IMR-90 (cell line): ENCODE measurements at regions not wholly inside any gene's neighbourhood (a gene's known extent, or its start where the extent isn't known, plus 50 kb on each side); places are given as distances from the start of the nearest gene placed in this dataset.

Source experiments
- ATAC-seq: fragments of 200-7000 bp; cut with Tn5 transposase; 2 replicates; pipeline ENCODE4 v1.9.1; 2020; ENCODE audit warnings: low read depth, mild to moderate bottlenecking, moderate library complexity
- BruUV-seq: library from RNA; stranded (reverse); fragments of 400-500 nt; replicated peaks from 2 replicates; lab custom pipeline; 2021; lab: Mats Ljungman, UMichigan
- CTCF ChIA-PET: fragments of 300-600 bp; formaldehyde crosslinking; extraction: SDS; loops from one replicate; lab custom pipeline; 2021; ENCODE audit warnings: antibody characterized with exemption; lab: Yijun Ruan, JAX
- POLR2A ChIA-PET: fragments of 300-600 bp; sonication (Branson Sonifier 250); formaldehyde crosslinking; loops from one replicate; lab custom pipeline; 2022; ENCODE audit warnings: antibody characterized with exemption; ENCODE audit not compliant: unreplicated experiment; lab: Charles Lee
- DNase-seq: peaks from one replicate; pipeline ENCODE4 v3.0.0; 2013
- H2AFZ ChIP-seq: replicated peaks from 2 replicates; pipeline ENCODE3; 2013; ENCODE audit warnings: low read length, mild to moderate bottlenecking; ENCODE audit not compliant: poor library complexity
- H2AK5ac ChIP-seq: 2 replicates; pipeline ENCODE4 v1.6.1; 2013; ENCODE audit warnings: low read depth, low read length, inconsistent platforms
- H2AK9ac ChIP-seq: replicated peaks from 2 replicates; pipeline ENCODE3; 2013; ENCODE audit warnings: mild to moderate bottlenecking, low read depth, low read length, moderate library complexity; ENCODE audit not compliant: poor library complexity
- H2BK120ac ChIP-seq: 2 replicates; pipeline ENCODE4 v1.6.1; 2013; ENCODE audit warnings: low read depth, low read length, inconsistent platforms
- H2BK15ac ChIP-seq: 3 replicates; pipeline ENCODE4 v1.6.1; 2013; ENCODE audit warnings: low read depth, low read length, inconsistent platforms
- H2BK20ac ChIP-seq: 2 replicates; pipeline ENCODE4 v1.6.1; 2013; ENCODE audit warnings: low read depth, mild to moderate bottlenecking, inconsistent platforms, low read length, moderate library complexity
- H2BK5ac ChIP-seq: 2 replicates; pipeline ENCODE4 v1.6.1; 2013; ENCODE audit warnings: mild to moderate bottlenecking, low read depth, low read length, inconsistent platforms; ENCODE audit not compliant: poor library complexity, severe bottlenecking
- H3K14ac ChIP-seq: replicated peaks from 2 replicates; pipeline ENCODE4 v1.6.1; 2013; ENCODE audit warnings: low read depth, low read length, inconsistent platforms
- H3K18ac ChIP-seq: 2 replicates; pipeline ENCODE4 v1.6.1; 2013; ENCODE audit warnings: low read depth, low read length, control low read depth
- H3K23ac ChIP-seq: 2 replicates; pipeline ENCODE4 v1.6.1; 2013; ENCODE audit warnings: low read depth, low read length, inconsistent platforms
- H3K27ac ChIP-seq: 2 replicates; pipeline ENCODE4 v1.5.1; 2013; ENCODE audit warnings: mild to moderate bottlenecking, control low read depth, low read length; ENCODE audit not compliant: insufficient read depth
- H3K27me3 ChIP-seq: 2 replicates; pipeline ENCODE4 v1.6.1; 2013; ENCODE audit warnings: low read length; ENCODE audit not compliant: control insufficient read depth, insufficient read depth
- H3K36me3 ChIP-seq: 2 replicates; pipeline ENCODE4 v1.6.1; 2013; ENCODE audit warnings: low read length, mixed read lengths; ENCODE audit not compliant: control insufficient read depth, insufficient read depth
- H3K4ac ChIP-seq: 2 replicates; pipeline ENCODE4 v1.6.1; 2013; ENCODE audit warnings: low read depth, low read length, inconsistent platforms
- H3K4me1 ChIP-seq: 2 replicates; pipeline ENCODE4 v1.6.1; 2013; ENCODE audit warnings: low read length, mixed read lengths; ENCODE audit not compliant: control insufficient read depth, insufficient read depth
- H3K4me2 ChIP-seq: 2 replicates; pipeline ENCODE4 v1.6.1; 2013; ENCODE audit warnings: low read depth, mild to moderate bottlenecking, control low read depth, low read length, moderate library complexity
- H3K4me3 ChIP-seq: 2 replicates; pipeline ENCODE4 v1.5.1; 2013; ENCODE audit warnings: low read depth, mild to moderate bottlenecking, control low read depth, low read length, moderate library complexity; ENCODE audit not compliant: insufficient read depth
- H3K56ac ChIP-seq: 2 replicates; pipeline ENCODE4 v1.6.1; 2013; ENCODE audit warnings: low read length, inconsistent platforms; ENCODE audit not compliant: insufficient read depth; ENCODE audit errors: extremely low read depth
- H3K79me1 ChIP-seq, 2 experiments: 2 replicates each; pipeline ENCODE4 v1.6.1; 2013; ENCODE audit warnings: low read length in 2 of 2, inconsistent platforms in 1 of 2, low read depth in 1 of 2
- H3K9ac ChIP-seq: 2 replicates; pipeline ENCODE4 v1.6.1; 2013; ENCODE audit warnings: low read depth, low read length, control low read depth
- H3K9me1 ChIP-seq: 2 replicates; pipeline ENCODE4 v1.6.1; 2013; ENCODE audit warnings: low read length, inconsistent platforms; ENCODE audit not compliant: insufficient read depth
- H3K9me3 ChIP-seq: 2 replicates; pipeline ENCODE4 v1.6.1; 2013; ENCODE audit warnings: low read length; ENCODE audit not compliant: control insufficient read depth, insufficient read depth
- H4K20me1 ChIP-seq: 2 replicates; pipeline ENCODE4 v1.6.1; 2013; ENCODE audit warnings: low read length, inconsistent platforms; ENCODE audit not compliant: insufficient read depth
- H4K5ac ChIP-seq: 2 replicates; pipeline ENCODE4 v1.6.1; 2013; ENCODE audit warnings: mild to moderate bottlenecking, low read depth, low read length, control low read depth
- H4K8ac ChIP-seq, 2 experiments: 2 replicates each; pipeline ENCODE4 v1.6.1; 2013; ENCODE audit warnings: low read depth in 2 of 2, low read length in 2 of 2, control low read depth in 1 of 2, inconsistent platforms in 1 of 2
- H4K91ac ChIP-seq: 2 replicates; pipeline ENCODE4 v1.6.1; 2013; ENCODE audit warnings: low read depth, low read length, inconsistent platforms; ENCODE audit not compliant: insufficient read depth
- BHLHE40 ChIP-seq: fragments of 150-350 bp; IDR thresholded peaks from 2 replicates; pipeline ENCODE4 v1.6.1; 2016; ENCODE audit warnings: mild to moderate bottlenecking, low read depth, low read length
- FOS ChIP-seq: fragments of 150-350 bp; IDR thresholded peaks from 2 replicates; pipeline ENCODE4 v1.6.1; 2016; ENCODE audit warnings: low read depth, low read length
- MXI1 ChIP-seq: IDR thresholded peaks from 2 replicates; pipeline ENCODE4 v1.6.1; 2012; ENCODE audit warnings: low read depth, mild to moderate bottlenecking, low read length, moderate library complexity, borderline replicate concordance
- NFE2L2 ChIP-seq: fragments of 150-350 bp; IDR thresholded peaks from 2 replicates; pipeline ENCODE4 v1.6.1; 2016; ENCODE audit warnings: low read depth, mild to moderate bottlenecking, low read length
- dilution Hi-C: fragments of 300-500 bp; cut with HindIII; formaldehyde crosslinking; loops from one replicate; pipeline ENCODE4 v1.14.3; 2018; ENCODE audit warnings: low sequenced_read_pairs; ENCODE audit not compliant: unreplicated experiment
- in situ Hi-C: fragments of 300-500 bp; cut with MboI; formaldehyde crosslinking; loops from 3 replicates; pipeline ENCODE4 v1.14.3; 2019; ENCODE audit warnings: low sequenced_read_pairs, inconsistent platforms, mixed read lengths
- intact Hi-C: fragments of 100-400 bp; cut with micrococcal nuclease; formaldehyde crosslinking; loops from 2 replicates; pipeline ENCODE4 v1.10.0; 2022
- TF ChIP-seq, protein P1 (sequence below): fragments of 150-350 bp; IDR thresholded peaks from 2 replicates; pipeline ENCODE4 v1.6.1; 2016; ENCODE audit warnings: low read depth, mild to moderate bottlenecking, low read length, moderate library complexity, borderline replicate concordance

DNA sequence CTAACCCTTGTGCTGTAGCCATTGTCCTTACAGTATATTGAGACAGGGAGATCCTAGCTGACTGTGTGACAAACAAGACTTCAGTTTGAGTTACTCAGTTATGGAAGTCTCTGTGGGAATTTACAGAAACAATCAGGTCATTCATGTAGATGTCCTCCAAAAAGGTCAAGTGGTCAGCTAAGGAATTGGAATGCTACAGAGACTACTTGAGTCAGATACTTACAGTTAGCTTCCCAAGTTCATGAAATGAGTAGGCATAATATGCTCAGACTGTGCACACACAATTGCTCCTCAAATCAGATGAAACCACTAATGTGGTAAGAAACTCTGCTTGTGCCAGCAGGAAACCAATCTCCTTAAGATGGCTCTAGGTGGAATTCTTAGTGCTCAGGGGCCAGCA, 985.7 kb downstream of the NSUN3 start:
- in situ Hi-C loops = no loop called here
- Histone ChIP-seq H3K4me2 (no peak overlapping the region), H3K23ac (no peak overlapping the region), H3K56ac (no peak overlapping the region), H2AK5ac (no peak overlapping the region), H3K36me3 (no peaks in the 10 kb centered on the region), H3K18ac (no peak overlapping the region), H3K79me1 (no peaks in the 10 kb centered on the region), H3K27ac (no peak overlapping the region), H2AK9ac (no peak overlapping the region), H3K9ac (no peak overlapping the region), H3K9me1 (no peaks in the 10 kb centered on the region), H4K8ac (no peak overlapping the region), H2BK120ac (no peak overlapping the region), H4K5ac (no peak overlapping the region), H3K4me1 (no peaks in the 10 kb centered on the region), H2BK15ac (no peak overlapping the region), H3K9me3 (no peaks in the 10 kb centered on the region), H3K4ac (no peak overlapping the region), H2BK5ac (no peak overlapping the region), H4K20me1 (no peaks in the 10 kb centered on the region), H2AFZ (no peak overlapping the region), H2BK20ac (no peak overlapping the region), H3K4me3 (no peak overlapping the region), H3K14ac (no peak overlapping the region), H4K91ac (no peak overlapping the region), H3K27me3 (no peaks in the 10 kb centered on the region)
- no peak for DNase-seq
- no peak for ATAC-seq
- no TSS peak for BruUV-seq
- TF ChIP-seq MXI1 = no peak
- no peak for TF ChIP-seq FOS
- TF ChIP-seq, protein P1, sequence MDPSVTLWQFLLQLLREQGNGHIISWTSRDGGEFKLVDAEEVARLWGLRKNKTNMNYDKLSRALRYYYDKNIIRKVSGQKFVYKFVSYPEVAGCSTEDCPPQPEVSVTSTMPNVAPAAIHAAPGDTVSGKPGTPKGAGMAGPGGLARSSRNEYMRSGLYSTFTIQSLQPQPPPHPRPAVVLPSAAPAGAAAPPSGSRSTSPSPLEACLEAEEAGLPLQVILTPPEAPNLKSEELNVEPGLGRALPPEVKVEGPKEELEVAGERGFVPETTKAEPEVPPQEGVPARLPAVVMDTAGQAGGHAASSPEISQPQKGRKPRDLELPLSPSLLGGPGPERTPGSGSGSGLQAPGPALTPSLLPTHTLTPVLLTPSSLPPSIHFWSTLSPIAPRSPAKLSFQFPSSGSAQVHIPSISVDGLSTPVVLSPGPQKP = no peak
- no peak for TF ChIP-seq BHLHE40
- no peak for TF ChIP-seq NFE2L2
- intact Hi-C loops = no loop called here
- CTCF ChIA-PET = no interaction called here
- POLR2A ChIA-PET = no interaction called here
- dilution Hi-C loops = no loop called here
